Left kidney (tissue), 1 donor: ENCODE measurements at regions not wholly inside any gene's neighbourhood (a gene's known extent, or its start where the extent isn't known, plus 50 kb on each side); places are given as distances from the start of the nearest gene placed in this dataset.
"Not testable (repeated sequence)": the region's sequence is repeated elsewhere in the genome, so short reads cannot be mapped to it uniquely, and the experiment has no call there.

ENCODE experiments used
- DNase-seq: peaks from one replicate; pipeline ENCODE4 v3.0.0-alpha.2; 2013

GRCh38 chr18:27378431-27379095 lies 193.5 kb upstream of the CHST9 start:
- peak; percentile 50 for DNase-seq

GRCh38 chr18:27377251-27377650 lies 192.1 kb upstream of the CHST9 start:
- no peak for DNase-seq

- no peak for DNase-seq
These were observed 187.3 kb upstream of the CHST9 start for GRCh38 chr18:27372386-27372785.

- DNase-seq = no peak
These were observed 181.6 kb upstream of the CHST9 start for GRCh38 chr18:27366665-27367064.

- no peak for DNase-seq
These were observed 181.0 kb upstream of the CHST9 start for GRCh38 chr18:27366151-27366550.

GRCh38 chr18:27363872-27364271 lies 178.8 kb upstream of the CHST9 start:
- peak; percentile 40 for DNase-seq

GRCh38 chr18:27361477-27361876 lies 176.4 kb upstream of the CHST9 start:
- DNase-seq = no peak

- DNase-seq = no peak
These were observed 170.2 kb upstream of the CHST9 start for GRCh38 chr18:27355308-27355707.

- DNase-seq = no peak
These were observed 168.2 kb upstream of the CHST9 start for GRCh38 chr18:27353273-27353672.

GRCh38 chr18:27349284-27349882 lies 164.3 kb upstream of the CHST9 start:
- DNase-seq = no peak

- DNase-seq = no peak
These were observed 146.5 kb upstream of the CHST9 start for GRCh38 chr18:27331606-27332005.

- DNase-seq = peak; percentile 50
These were observed 129.9 kb upstream of the CHST9 start for GRCh38 chr18:27314996-27315395.

GRCh38 chr18:27313678-27314077 lies 128.6 kb upstream of the CHST9 start:
- no peak for DNase-seq

- no peak for DNase-seq
These were observed 127.7 kb upstream of the CHST9 start for GRCh38 chr18:27312853-27313252.

- DNase-seq = no peak
These were observed 127.0 kb upstream of the CHST9 start for GRCh38 chr18:27312153-27312552.

- no peak for DNase-seq
These were observed 126.0 kb upstream of the CHST9 start for GRCh38 chr18:27311114-27311513.

GRCh38 chr18:27301615-27302378 lies 116.7 kb upstream of the CHST9 start:
- DNase-seq = no peak

- peak; percentile 33 for DNase-seq
These were observed 113.2 kb upstream of the CHST9 start for GRCh38 chr18:27298214-27298804.

GRCh38 chr18:27285973-27286562 lies 101.0 kb upstream of the CHST9 start:
- DNase-seq = not testable (repeated sequence)

GRCh38 chr18:27278131-27278530 lies 93.0 kb upstream of the CHST9 start:
- DNase-seq = no peak

GRCh38 chr18:27277554-27277953 lies 92.4 kb upstream of the CHST9 start:
- DNase-seq = no peak

GRCh38 chr18:27276886-27277285 lies 91.8 kb upstream of the CHST9 start:
- no peak for DNase-seq

- no peak for DNase-seq
These were observed 91.4 kb upstream of the CHST9 start for GRCh38 chr18:27276479-27276878.
